ENCODE measurements at regions not wholly inside any gene's neighbourhood (a gene's known extent, or its start where the extent isn't known, plus 50 kb on each side); places are given as distances from the start of the nearest gene placed in this dataset.

DNA sequence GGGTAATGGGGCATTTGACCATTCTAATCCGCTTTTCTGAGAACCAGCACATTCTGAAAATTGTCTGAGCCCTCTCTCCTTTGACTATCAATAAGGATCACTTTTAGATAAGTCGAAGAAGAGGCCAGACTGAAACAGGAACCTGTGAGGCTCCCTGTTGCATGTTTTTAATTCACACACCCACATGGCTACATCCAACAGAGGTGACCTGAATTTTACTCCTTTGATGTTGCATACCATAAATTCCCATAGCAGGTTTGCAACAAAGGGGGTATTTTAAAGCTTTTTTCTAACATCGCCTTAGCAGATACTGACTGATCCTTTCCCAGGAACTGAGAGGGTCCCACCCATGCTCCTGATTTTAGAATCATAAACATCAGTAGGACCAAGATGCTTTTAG, 450.8 kb downstream of the USP25 start:
- DNase-seq (ENCODE audit: low read depth): no peak

GRCh38 chr21:16181018-16181417, 451.2 kb downstream of the USP25 start:
- DNase-seq (ENCODE audit: low read depth): no peak

GRCh38 chr21:16185766-16186165, 456.0 kb downstream of the USP25 start:
- no peak for DNase-seq (ENCODE audit: low read depth)

GRCh38 chr21:16186742-16187141, 457.0 kb downstream of the USP25 start:
- DNase-seq (ENCODE audit: low read depth): no peak

- DNase-seq (ENCODE audit: low read depth): no peak
Measured at GRCh38 chr21:16187603-16188301, 458.0 kb downstream of the USP25 start.

DNA sequence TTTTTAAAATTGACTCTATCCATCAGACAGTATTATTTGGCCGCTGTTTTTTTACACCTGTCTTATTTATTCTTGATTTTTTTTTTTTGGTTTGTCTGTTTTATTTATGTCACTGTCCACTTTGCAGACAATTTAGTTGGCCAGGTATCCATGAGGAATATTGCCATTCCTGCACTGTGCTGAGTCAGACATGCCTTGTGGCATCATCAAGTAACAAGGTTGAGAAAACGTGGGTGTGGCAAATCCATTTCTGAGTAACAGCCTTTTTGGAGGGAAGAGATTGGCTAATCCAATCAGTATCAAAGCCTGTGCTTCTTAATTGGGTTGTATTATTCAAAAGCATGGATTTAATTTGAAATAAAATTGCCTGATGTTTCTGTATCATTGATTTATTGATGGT, 463.1 kb downstream of the USP25 start:
- DNase-seq (ENCODE audit: low read depth): no peak

DNA sequence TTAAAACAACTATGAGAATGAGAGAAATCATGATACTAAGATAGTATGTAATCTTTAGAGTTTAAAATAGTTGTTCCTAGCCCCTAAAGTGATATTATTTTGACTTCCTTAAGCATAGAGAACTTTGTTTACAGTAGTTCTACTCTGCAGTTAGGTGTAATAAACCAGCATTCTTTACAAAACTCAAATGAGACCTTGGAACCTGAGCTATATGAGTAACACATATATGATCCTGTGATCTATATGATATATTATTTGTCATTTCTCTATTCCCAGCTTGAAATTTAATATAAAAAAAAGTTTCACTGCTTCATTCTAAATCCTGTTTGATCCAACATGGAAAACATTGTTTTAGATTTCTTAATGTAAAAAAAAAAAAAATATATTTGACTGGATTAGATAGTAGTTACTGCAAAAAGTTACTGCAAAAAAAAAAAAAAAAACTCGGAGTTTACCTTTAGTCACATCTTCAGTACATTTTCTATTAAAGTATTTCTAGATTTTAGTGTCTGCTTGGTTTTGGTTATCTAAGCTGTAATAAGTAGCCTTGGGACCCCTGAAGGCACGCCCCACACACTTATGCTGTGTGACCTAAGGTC, 463.8 kb downstream of the USP25 start:
- DNase-seq (ENCODE audit: low read depth): no peak

GRCh38 chr21:16194095-16194787, 464.5 kb downstream of the USP25 start:
- DNase-seq (ENCODE audit: low read depth): peak; percentile 50

GRCh38 chr21:16194788-16195537, 465.2 kb downstream of the USP25 start:
- DNase-seq (ENCODE audit: low read depth): no peak

- DNase-seq (ENCODE audit: low read depth): no peak
Measured at GRCh38 chr21:16195538-16195910, 465.7 kb downstream of the USP25 start.

DNA sequence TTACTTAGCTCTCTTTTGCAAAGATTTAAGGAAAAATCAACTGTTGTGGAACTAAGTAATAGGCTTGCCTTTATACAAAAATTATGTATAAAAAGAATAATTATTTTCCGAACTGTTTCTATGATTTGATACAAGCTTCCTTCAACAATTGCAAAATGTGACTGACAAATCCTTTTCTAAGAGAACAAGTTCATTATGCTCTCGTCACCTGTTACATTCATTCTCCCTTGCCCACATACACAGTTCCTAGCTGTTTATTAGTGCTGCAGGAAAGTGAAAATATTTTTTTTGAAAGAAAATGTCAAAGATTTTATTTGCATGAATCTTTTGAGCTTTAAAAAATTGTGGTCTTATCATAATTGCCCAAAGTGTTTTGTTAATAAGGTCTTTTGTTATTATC, 466.2 kb downstream of the USP25 start:
- no peak for DNase-seq (ENCODE audit: low read depth)

DNA sequence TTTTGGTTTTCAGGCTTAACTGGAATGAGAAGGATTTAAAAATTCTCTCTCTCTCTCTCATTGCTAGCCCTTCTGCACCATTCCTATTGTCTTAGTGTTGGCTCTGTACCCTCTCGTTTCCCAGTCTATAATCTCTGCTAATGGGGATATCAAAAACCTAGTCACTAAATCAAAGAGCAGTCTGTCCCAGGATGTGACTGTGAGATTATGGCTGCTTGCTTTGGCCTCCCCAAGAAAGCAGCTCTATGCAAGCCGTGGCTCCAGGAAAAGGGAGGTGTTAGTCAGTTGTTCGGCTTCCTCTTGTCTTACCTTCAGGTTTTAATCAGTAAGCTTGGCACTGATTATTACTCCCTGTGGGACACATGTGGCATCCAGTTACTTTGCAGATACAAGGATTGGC, 468.8 kb downstream of the USP25 start:
- DNase-seq (ENCODE audit: low read depth): no peak

DNA sequence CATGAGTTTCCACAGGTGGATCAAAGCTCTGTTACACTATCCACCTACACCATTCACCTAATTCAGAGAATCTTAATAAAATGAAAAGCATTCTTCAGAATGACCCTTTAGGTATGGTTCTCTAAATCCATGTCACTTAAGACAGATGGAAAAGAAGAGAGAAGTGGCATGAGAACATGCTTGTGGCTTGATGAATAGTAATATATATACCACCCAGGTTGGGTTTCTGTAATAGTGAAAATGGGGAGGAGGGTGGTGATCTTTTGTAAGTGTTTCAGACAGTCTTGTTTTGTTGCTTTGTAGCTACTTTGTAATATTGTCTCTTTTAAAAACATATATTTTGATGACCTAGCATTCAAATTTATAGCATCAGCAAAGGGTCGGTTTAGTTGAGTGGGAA, 469.8 kb downstream of the USP25 start:
- DNase-seq (ENCODE audit: low read depth): no peak

GRCh38 chr21:16201718-16202117, 471.9 kb downstream of the USP25 start:
- DNase-seq (ENCODE audit: low read depth): no peak

DNA sequence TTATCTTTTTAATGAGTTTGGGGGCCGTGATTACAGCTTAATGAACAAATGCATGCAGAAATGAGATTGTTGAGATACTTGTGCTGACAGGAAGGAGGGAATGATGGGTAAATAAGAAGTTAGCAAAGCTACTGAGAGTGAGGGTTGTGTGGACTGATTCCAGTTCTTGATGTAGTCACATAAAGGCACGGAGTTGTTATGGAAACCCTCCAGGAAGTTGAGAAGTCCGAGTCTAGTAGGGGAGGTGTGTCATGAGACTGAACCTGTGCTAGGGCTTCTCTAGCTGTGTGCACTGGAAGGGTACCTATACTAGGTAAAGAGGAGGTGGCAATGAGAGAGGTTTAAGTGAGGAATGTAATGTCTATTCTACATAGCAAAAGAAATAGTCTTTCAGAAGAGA, 475.7 kb downstream of the USP25 start:
- DNase-seq (ENCODE audit: low read depth): no peak

GRCh38 chr21:16211339-16212303, 481.8 kb downstream of the USP25 start:
- DNase-seq (ENCODE audit: low read depth): no peak

- no peak for DNase-seq (ENCODE audit: low read depth)
Measured at GRCh38 chr21:16213518-16213917, 483.7 kb downstream of the USP25 start.

- no peak for DNase-seq (ENCODE audit: low read depth)
Measured at GRCh38 chr21:16215193-16215592, 485.4 kb downstream of the USP25 start.

- no peak for DNase-seq (ENCODE audit: low read depth)
Measured at GRCh38 chr21:16215663-16216183, 485.9 kb downstream of the USP25 start.

DNA sequence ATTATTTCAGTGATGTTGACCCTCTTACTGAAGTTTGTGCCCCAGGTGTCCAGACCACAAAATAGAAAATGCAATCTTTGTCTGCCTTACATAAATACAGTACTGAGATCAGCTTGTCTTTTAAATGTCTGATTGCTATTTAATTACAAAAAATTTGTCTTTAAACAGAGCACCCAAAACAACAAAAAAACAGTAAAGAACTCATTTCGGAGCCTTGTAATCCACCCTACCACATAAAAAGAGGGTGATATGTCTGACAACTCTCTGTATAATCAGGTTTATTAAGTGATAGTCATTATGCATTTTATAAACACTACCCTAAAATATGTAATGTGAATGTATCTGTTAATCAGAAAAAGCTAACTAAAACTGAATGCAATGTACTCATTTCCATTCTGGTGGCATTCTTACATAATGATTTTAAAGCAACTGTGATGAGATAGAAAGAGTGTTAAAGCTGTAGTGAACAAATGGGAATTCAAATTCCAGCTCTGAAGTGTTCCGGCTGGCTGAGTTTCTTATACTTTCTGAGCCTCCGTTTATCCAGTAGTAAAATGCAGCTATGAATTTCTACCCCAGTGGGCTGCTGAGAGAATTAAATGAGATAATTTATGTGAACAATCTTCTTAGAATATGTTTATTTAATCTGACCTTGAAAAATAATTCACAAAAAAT, 486.6 kb downstream of the USP25 start:
- DNase-seq (ENCODE audit: low read depth): no peak

Data from GM04504 (cell line).